ENCODE measurements at regions not wholly inside any gene's neighbourhood (a gene's known extent, or its start where the extent isn't known, plus 50 kb on each side); places are given as distances from the start of the nearest gene placed in this dataset.

GRCh38 chr3:16052964-16053363 lies 121.5 kb upstream of the GALNT15 start:
- Histone ChIP-seq H3K4me1 (ENCODE audit: control insufficient read depth, extremely low read depth, insufficient read depth, low read length) (no peaks in the 10 kb centered on the region), H3K36me3 (ENCODE audit: control insufficient read depth in 2 of 2, extremely low read depth in 1 of 2, insufficient read depth in 2 of 2, low read length in 2 of 2) (no peaks in the 10 kb centered on the region), H3K79me2 (ENCODE audit: control insufficient read depth, insufficient read depth, low read length) (no peaks in the 10 kb centered on the region), H3K27ac (ENCODE audit: control insufficient read depth, insufficient read depth, low read length) (no peak overlapping the region), H3K9ac (ENCODE audit: control insufficient read depth, extremely low read depth, insufficient read depth, low read length) (no peak overlapping the region), H3K9me1 (ENCODE audit: control insufficient read depth, extremely low read depth, insufficient read depth, low read length) (no peaks in the 10 kb centered on the region), H3K27me3 (ENCODE audit: control insufficient read depth, extremely low read depth, insufficient read depth, low read length) (no peaks in the 10 kb centered on the region), H3K4me2 (ENCODE audit: control insufficient read depth, extremely low read depth, insufficient read depth, low read depth, low read length) (no peak overlapping the region), H3K4me3 (ENCODE audit: control insufficient read depth in 2 of 3, extremely low read depth in 1 of 3, insufficient read depth in 2 of 3, low read depth in 1 of 3, low read length in 3 of 3) (no peak overlapping the region), H2AFZ (ENCODE audit: control insufficient read depth, low read length) (no peak overlapping the region), H4K20me1 (ENCODE audit: control insufficient read depth, extremely low read depth, insufficient read depth, low read length) (no peaks in the 10 kb centered on the region), H3K9me3 (ENCODE audit: control insufficient read depth, low read depth, low read length) (no peaks in the 10 kb centered on the region)
- TF ChIP-seq, protein P1, sequence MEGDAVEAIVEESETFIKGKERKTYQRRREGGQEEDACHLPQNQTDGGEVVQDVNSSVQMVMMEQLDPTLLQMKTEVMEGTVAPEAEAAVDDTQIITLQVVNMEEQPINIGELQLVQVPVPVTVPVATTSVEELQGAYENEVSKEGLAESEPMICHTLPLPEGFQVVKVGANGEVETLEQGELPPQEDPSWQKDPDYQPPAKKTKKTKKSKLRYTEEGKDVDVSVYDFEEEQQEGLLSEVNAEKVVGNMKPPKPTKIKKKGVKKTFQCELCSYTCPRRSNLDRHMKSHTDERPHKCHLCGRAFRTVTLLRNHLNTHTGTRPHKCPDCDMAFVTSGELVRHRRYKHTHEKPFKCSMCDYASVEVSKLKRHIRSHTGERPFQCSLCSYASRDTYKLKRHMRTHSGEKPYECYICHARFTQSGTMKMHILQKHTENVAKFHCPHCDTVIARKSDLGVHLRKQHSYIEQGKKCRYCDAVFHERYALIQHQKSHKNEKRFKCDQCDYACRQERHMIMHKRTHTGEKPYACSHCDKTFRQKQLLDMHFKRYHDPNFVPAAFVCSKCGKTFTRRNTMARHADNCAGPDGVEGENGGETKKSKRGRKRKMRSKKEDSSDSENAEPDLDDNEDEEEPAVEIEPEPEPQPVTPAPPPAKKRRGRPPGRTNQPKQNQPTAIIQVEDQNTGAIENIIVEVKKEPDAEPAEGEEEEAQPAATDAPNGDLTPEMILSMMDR (optimal IDR thresholded peaks at IDR 0.05 in 1 of 3, IDR thresholded peaks at IDR 0.05 in 1 of 3, conservative IDR thresholded peaks at IDR 0.05 in 1 of 3; ENCODE audit: extremely low read depth in 1 of 3, insufficient read depth in 2 of 3, low read length in 3 of 3), result no peak
- TF ChIP-seq EZH2 (IDR thresholded peaks at IDR 0.05; ENCODE audit: low read length), result no peak
- no peak for FAIRE-seq
- no peak for DNase-seq (ENCODE audit: low read depth, low spot score)
- dilution Hi-C loops (cut with MboI; ENCODE audit: extremely low pct_ligation_motif_present, low sequenced_read_pairs), result no loop called here

- Histone ChIP-seq H3K36me3 (ENCODE audit: control insufficient read depth in 2 of 2, extremely low read depth in 1 of 2, insufficient read depth in 2 of 2, low read length in 2 of 2) (no peaks in the 10 kb centered on the region), H4K20me1 (ENCODE audit: control insufficient read depth, extremely low read depth, insufficient read depth, low read length) (no peaks in the 10 kb centered on the region), H3K27ac (ENCODE audit: control insufficient read depth, insufficient read depth, low read length) (no peak overlapping the region), H3K9me1 (ENCODE audit: control insufficient read depth, extremely low read depth, insufficient read depth, low read length) (no peaks in the 10 kb centered on the region), H3K27me3 (ENCODE audit: control insufficient read depth, extremely low read depth, insufficient read depth, low read length) (no peaks in the 10 kb centered on the region), H3K9ac (ENCODE audit: control insufficient read depth, extremely low read depth, insufficient read depth, low read length) (no peak overlapping the region), H3K4me2 (ENCODE audit: control insufficient read depth, extremely low read depth, insufficient read depth, low read depth, low read length) (no peak overlapping the region), H3K4me3 (ENCODE audit: control insufficient read depth in 2 of 3, extremely low read depth in 1 of 3, insufficient read depth in 2 of 3, low read depth in 1 of 3, low read length in 3 of 3) (no peak overlapping the region), H3K79me2 (ENCODE audit: control insufficient read depth, insufficient read depth, low read length) (no peaks in the 10 kb centered on the region), H3K9me3 (ENCODE audit: control insufficient read depth, low read depth, low read length) (no peaks in the 10 kb centered on the region), H3K4me1 (ENCODE audit: control insufficient read depth, extremely low read depth, insufficient read depth, low read length) (peaks cover 2% of the 10 kb centered on the region), H2AFZ (ENCODE audit: control insufficient read depth, low read length) (no peak overlapping the region)
- no peak for FAIRE-seq
- no peak for TF ChIP-seq EZH2 (IDR thresholded peaks at IDR 0.05; ENCODE audit: low read length)
- TF ChIP-seq, protein P1 (optimal IDR thresholded peaks at IDR 0.05 in 1 of 3, IDR thresholded peaks at IDR 0.05 in 1 of 3, conservative IDR thresholded peaks at IDR 0.05 in 1 of 3; ENCODE audit: extremely low read depth in 1 of 3, insufficient read depth in 2 of 3, low read length in 3 of 3), result no peak
- dilution Hi-C loops (cut with MboI; ENCODE audit: extremely low pct_ligation_motif_present, low sequenced_read_pairs), result no loop called here
- DNase-seq (ENCODE audit: low read depth, low spot score), result no peak
Measured at GRCh38 chr3:16053794-16054193, 120.7 kb upstream of the GALNT15 start.

All from keratinocyte (primary cell).